Testis (tissue), 2 donors: ENCODE measurements at regions not wholly inside any gene's neighbourhood (a gene's known extent, or its start where the extent isn't known, plus 50 kb on each side); places are given as distances from the start of the nearest gene placed in this dataset.

ENCODE experiments used
- DNase-seq: peaks from one replicate; pipeline ENCODE4 v3.0.0-alpha.2; 2019
- H3K27ac ChIP-seq, 2 donors: fragments of 200-600 bp; sonication (generic); one replicate each; pipeline ENCODE4 v1.5.1; 2019
- H3K27me3 ChIP-seq: fragments of 200-600 bp; sonication (generic); one replicate; pipeline ENCODE4 v1.5.1; 2019
- H3K36me3 ChIP-seq: fragments of 200-600 bp; sonication (generic); one replicate; pipeline ENCODE4 v1.5.1; 2017; ENCODE audit warnings: low read depth; ENCODE audit errors: missing control alignments
- H3K4me1 ChIP-seq: fragments of 200-600 bp; sonication (generic); one replicate; pipeline ENCODE4 v1.5.1; 2019
- H3K4me3 ChIP-seq, 2 donors: fragments of 200-600 bp; sonication (generic); one replicate each; pipeline ENCODE4 v1.5.1; 2017 to 2019
- H3K9me3 ChIP-seq: fragments of 200-600 bp; sonication (generic); one replicate; pipeline ENCODE4 v1.5.1; 2017
- POLR2A ChIP-seq: fragments of 450-650 bp; IDR thresholded peaks from one replicate; pipeline ENCODE4 v1.6.1; 2017; ENCODE audit warnings: antibody characterized with exemption, mild to moderate bottlenecking, moderate library complexity
- WGBS, 2 donors: methylation state at CpG; one replicate each; pipeline ENCODE4 v1.1.5; 2018; 5-methylcytosine and 5-hydroxymethylcytosine counted together
- intact Hi-C: fragments of 100-400 bp; cut with DNase I; formaldehyde crosslinking; loops from one replicate; pipeline ENCODE4 v1.15.1; 2023; ENCODE audit warnings: low total_unique reads
- TF ChIP-seq, protein P1 (sequence below), 3 experiments: fragments of 450-650 bp in 2 of 3; fragments of 200-600 bp in 1 of 3; sonication (generic) in 1 of 3; IDR thresholded peaks; one replicate each; pipeline ENCODE4 v1.5.1; 2016 to 2019; ENCODE audit warnings: antibody characterized with exemption in 3 of 3, mild to moderate bottlenecking in 2 of 3, moderate library complexity in 1 of 3

DNA sequence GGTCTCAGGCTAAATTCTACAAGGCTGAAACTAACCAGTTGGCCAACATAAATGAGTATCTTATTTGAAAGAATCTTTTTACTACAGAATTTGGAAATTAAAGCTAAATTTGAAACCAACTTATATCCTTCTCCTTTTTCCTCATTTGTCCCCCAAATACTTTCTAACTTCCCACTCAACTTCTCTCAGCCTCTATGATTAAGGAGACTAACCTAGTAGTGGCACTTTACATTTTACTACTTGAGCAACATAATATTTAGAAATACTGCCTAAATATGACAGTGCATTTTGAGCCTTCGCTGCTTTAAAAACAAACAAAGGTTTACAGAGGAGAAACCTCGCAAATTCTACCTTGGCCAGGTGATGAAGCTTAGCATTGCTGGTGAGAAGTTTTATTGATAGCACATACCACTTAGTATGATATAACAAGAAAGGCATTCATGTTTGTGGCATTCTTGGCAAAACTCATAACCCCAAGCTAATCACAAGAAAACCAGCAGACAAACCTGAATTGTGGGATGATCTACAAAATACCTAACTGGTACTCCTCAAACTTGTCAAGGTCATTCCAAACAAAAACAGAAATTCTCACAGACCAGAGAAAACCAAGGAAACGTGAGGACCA is 432.1 kb upstream of the CFAP20DC start:
- H3K4me1 ChIP-seq, result no peaks in the 10 kb centered on the region
- no peaks in the 10 kb centered on the region for H3K9me3 ChIP-seq
- H3K27ac ChIP-seq, result no peak overlapping the region
- no peak for TF ChIP-seq POLR2A
- TF ChIP-seq, protein P1, sequence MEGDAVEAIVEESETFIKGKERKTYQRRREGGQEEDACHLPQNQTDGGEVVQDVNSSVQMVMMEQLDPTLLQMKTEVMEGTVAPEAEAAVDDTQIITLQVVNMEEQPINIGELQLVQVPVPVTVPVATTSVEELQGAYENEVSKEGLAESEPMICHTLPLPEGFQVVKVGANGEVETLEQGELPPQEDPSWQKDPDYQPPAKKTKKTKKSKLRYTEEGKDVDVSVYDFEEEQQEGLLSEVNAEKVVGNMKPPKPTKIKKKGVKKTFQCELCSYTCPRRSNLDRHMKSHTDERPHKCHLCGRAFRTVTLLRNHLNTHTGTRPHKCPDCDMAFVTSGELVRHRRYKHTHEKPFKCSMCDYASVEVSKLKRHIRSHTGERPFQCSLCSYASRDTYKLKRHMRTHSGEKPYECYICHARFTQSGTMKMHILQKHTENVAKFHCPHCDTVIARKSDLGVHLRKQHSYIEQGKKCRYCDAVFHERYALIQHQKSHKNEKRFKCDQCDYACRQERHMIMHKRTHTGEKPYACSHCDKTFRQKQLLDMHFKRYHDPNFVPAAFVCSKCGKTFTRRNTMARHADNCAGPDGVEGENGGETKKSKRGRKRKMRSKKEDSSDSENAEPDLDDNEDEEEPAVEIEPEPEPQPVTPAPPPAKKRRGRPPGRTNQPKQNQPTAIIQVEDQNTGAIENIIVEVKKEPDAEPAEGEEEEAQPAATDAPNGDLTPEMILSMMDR (IDR thresholded peaks at IDR 0.05), result no peak
- 71 to 77% methylated on average over 3 of the region's 3 CpGs for WGBS, 2 donors
- DNase-seq, result no peak
- H3K27me3 ChIP-seq, result no peaks in the 10 kb centered on the region
- H3K4me3 ChIP-seq, result no peak overlapping the region
- intact Hi-C loops, result no loop called here
- no peaks in the 10 kb centered on the region for H3K36me3 ChIP-seq

DNA sequence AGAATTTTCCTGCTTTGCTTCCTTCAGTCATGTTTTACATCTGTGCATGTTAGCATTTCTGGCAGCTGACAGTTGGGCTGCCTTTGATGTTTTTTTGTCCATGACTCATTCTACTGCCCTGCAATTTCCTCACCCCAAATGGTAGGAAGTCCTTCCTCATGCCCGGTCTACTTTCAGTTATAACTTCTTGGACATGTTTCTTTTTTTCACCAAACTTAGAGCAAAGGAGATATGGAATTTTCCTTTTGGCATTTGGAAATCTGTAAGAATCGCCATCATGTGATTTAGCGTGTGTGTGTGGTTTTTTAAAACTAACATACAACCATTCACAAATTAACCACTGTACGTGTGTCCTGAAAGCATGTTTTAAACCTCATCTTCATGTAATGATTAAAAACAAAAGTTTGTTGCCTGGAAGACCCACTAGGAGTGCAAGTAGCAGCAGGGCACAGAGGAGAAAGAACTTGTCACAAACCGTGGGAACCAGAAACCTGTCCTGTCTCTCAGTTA is 430.7 kb upstream of the CFAP20DC start:
- intact Hi-C loops, result no loop called here
- no peak for TF ChIP-seq POLR2A
- TF ChIP-seq, protein P1 (IDR thresholded peaks at IDR 0.05), result no peak
- DNase-seq, result no peak
- H3K4me3 ChIP-seq, result no peak overlapping the region
- H3K27ac ChIP-seq, result no peak overlapping the region
- H3K36me3 ChIP-seq, result no peaks in the 10 kb centered on the region
- H3K4me1 ChIP-seq, result no peaks in the 10 kb centered on the region
- no peaks in the 10 kb centered on the region for H3K9me3 ChIP-seq
- WGBS, 2 donors, result 77 to 86% methylated on average over 5 of the region's 5 CpGs
- no peaks in the 10 kb centered on the region for H3K27me3 ChIP-seq

DNA sequence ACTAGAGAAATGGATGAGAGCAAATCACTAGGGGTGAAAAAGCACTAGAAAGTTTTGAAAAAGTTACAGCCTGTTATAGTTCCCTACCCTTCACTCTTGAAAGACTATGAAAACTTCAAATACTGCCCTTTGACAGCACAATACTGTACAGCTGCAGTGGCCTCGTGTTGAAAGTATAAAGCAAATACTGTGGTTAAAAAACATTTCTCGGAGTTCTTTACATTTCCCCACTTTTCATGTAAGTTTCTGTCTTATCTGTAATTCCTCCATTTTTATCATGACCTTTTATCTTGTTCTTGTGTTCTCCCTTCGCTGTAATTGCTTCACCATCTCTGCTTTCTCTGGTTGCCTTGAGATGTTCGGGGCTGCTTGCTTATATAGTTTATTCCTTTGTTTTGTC is 423.8 kb upstream of the CFAP20DC start:
- 62 to 79% methylated on average over 4 of the region's 4 CpGs for WGBS, 2 donors
- Histone ChIP-seq H3K36me3 (no peaks in the 10 kb centered on the region), H3K4me3 (no peak overlapping the region), H3K4me1 (no peaks in the 10 kb centered on the region), H3K27ac (no peak overlapping the region), H3K9me3 (no peaks in the 10 kb centered on the region), H3K27me3 (no peaks in the 10 kb centered on the region)
- TF ChIP-seq, protein P1 (IDR thresholded peaks at IDR 0.05), result no peak
- TF ChIP-seq POLR2A, result no peak
- no peak for DNase-seq
- intact Hi-C loops, result no loop called here

DNA sequence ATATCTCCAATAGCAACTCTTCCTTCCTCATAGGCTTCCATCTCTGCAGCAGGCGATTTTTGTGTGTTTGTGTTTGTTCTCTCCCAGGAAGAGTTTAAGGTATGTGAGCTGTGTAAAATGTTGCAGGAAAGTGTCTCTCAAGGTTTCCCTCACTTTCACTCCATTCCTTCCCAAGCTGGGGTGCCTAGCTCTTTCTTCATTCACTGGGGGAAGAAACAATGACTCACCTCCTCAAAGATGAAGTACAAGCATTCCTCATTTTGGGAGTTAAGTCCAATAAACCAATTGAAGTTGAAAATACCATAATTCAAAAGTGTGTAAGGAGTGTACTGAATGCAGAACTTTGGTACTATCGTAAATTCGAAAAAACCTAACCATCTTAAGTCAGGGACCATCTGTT is 422.7 kb upstream of the CFAP20DC start:
- Histone ChIP-seq H3K4me3 (no peak overlapping the region), H3K27me3 (no peaks in the 10 kb centered on the region), H3K4me1 (no peaks in the 10 kb centered on the region), H3K27ac (no peak overlapping the region), H3K9me3 (no peaks in the 10 kb centered on the region), H3K36me3 (no peaks in the 10 kb centered on the region)
- TF ChIP-seq, protein P1 (IDR thresholded peaks at IDR 0.05), result no peak
- TF ChIP-seq POLR2A, result no peak
- intact Hi-C loops, result no loop called here
- WGBS, 2 donors, result 87 to 93% methylated on average over 3 of the region's 3 CpGs
- DNase-seq, result no peak
